Esophagus squamous epithelium (tissue), 4 donors: ENCODE measurements at regions not wholly inside any gene's neighbourhood (a gene's known extent, or its start where the extent isn't known, plus 50 kb on each side); places are given as distances from the start of the nearest gene placed in this dataset.

Experiments
- CTCF ChIP-seq, 6 experiments: fragments of 450-650 bp in 4 of 6; fragments of 200-600 bp in 2 of 6; sonication (generic) in 2 of 6; IDR thresholded peaks; one replicate each; pipeline ENCODE4 v1.5.1; 2016 to 2019; ENCODE audit warnings: antibody characterized with exemption in 6 of 6, mild to moderate bottlenecking in 4 of 6, moderate library complexity in 4 of 6
- POLR2A ChIP-seq, 4 donors: fragments of 450-650 bp; IDR thresholded peaks; one replicate each; pipeline ENCODE4 v1.6.1; 2017; ENCODE audit warnings: antibody characterized with exemption in 4 of 4, mild to moderate bottlenecking in 4 of 4, moderate library complexity in 3 of 4

- no peak for TF ChIP-seq CTCF (IDR thresholded peaks at IDR 0.05)
- no peak for TF ChIP-seq POLR2A (IDR thresholded peaks at IDR 0.05)
Observed at GRCh38 chr12:114875313-114875712, 191.3 kb upstream of the TBX3 start.
